ENCODE measurements at regions not wholly inside any gene's neighbourhood (a gene's known extent, or its start where the extent isn't known, plus 50 kb on each side); places are given as distances from the start of the nearest gene placed in this dataset.

- DNase-seq, result no peak
These were observed 100.3 kb downstream of the FAT3 start for GRCh38 chr11:92324890-92325289.

DNA sequence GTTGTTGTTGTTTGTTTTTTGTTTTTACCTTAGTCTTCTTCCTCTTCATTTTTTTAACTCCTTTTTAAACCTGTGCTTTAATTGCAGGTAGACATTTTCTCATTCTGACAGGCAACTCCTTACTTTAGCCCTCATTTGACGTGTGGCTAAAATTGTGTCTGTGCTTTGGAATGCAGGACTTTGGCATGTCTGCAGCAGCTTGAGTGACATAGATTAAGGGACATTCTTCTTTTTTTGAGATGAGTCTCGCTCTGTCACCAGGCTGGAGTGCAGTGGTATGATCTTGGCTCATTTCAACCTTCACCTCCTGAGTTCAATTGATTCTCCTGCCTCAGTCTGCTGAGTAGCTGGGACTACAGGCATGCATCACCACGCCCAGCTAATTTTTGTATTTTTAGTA is 100.8 kb downstream of the FAT3 start:
- no peak for DNase-seq

DNA sequence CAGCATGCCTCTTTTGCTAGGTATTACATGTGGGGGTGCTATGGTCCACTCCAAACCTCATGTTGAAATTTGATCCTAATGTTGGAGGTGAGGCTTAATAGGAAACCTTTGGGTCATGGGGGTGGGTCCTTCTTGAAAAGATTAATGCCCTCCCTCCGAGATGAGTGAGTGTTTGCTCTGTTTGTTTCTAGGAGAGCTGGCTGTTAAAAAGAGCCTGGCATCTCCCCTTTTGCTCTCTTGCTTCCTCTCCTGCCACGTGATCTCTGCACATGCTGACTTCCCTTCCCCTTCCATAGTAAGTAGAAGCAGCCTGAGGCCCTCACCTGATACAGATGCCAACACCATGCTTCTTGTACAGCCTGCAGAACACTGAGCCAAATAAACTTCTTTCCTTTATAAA is 104.5 kb downstream of the FAT3 start:
- no peak for DNase-seq

DNA sequence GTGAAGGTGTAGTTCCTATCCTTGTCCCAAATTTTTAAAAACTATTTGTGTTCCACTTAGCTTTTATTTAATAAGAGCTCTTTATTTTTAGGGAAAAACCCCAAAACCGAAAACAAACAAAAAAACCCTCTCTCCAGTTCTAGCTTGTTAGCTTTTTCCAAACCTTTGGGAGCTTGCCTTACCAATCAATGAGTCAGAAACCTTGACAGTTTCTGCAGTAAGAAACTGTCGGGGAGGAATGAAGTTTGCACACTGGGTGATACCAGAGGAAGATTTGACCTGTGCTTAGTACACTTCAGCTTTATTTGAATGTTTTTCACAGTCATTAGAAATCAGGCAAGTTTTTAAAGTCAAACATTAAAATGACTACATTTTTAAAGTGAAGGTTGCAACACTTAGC is 105.0 kb downstream of the FAT3 start:
- no peak for DNase-seq

DNA sequence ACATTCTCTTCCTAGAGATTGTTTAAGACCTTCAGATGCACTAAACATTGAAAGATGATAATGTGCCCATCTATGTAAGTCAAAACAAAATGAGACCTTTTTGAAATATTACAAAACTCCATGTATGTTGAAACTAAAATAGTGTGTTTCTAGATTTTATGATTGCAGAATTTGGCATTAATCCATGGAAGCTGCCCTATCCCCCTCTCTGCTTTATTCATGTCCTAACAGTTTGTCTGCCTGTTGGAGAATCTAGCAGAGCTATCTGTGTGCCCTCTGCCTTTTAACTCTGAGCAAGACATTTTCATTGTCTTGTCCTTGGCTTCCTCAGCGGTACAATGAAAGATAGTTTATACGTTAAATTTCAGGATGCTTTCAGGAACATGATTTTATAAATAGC is 105.5 kb downstream of the FAT3 start:
- DNase-seq, result no peak

DNA sequence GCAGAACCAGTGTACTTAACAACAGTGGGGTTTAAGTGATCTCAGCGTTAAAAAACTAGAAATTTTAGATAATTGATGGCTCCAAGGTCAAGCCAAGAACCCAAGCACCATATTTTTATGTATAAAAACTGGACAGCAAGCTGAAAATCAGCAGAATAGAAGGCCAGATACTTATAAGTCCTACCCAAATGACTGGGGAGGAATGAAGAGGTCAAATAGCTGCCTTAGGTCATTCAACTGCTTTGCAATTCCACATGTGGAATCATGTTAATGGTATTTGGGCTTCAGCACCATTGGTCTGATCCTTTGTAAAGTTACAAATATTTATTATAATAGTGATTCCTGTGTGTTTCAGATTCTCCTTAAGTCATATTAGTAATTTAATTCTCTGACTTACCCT is 108.4 kb downstream of the FAT3 start:
- DNase-seq, result no peak

DNA sequence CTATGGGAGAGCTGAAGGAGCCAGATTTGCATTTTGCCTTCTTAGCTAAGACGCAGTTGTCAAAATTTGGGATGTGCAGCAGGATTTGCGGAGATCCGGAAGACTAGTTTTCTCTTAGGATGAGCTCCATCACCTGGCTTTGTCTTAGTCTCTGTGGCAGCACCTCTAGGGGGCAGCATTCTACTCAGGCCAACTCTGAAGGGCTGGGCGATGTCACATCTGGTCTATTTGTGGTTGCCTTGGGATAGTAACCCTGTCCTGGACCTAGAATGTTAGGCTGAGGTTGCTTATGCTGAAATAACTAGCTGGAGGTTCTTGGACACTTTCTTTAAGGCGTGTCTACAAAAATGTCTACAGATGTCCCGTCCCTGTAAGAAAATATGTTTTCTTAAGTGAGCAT is 116.2 kb downstream of the FAT3 start:
- no peak for DNase-seq

DNA sequence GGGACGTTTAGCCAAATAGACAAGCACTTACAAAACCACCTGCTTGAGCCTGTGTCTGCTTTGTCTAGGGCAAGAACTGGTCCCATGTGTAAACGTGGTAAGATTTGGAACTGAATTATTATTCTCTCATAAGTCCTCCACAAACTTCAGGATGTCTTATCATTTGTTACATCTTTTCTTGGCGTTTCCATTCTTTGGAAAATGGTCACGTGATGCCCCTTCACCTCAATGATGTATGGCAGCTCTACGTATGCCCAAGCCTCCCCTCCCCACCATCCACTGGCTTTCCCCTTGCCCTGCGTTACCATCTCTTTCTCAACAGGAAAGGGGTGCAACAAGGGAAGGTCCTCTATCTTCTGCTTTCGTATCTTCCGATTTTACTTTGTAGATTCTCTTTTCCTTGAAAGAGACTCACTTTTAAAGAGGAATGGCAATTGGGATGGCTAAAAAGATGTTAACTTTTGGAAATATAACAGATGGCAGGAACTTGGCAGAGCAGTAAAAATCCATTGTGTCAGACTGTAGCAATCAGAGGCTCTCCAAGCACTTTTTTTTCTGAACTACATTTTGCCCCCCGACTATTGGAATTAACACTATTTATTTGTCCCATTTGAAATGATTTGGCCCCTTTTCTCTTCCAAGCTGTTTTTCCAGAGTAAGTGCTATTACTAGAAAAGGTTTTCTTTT is 117.6 kb downstream of the FAT3 start:
- no peak for DNase-seq

- DNase-seq, result no peak
These were observed 118.3 kb downstream of the FAT3 start for GRCh38 chr11:92342886-92343285.

GRCh38 chr11:92346220-92346619 is 121.6 kb downstream of the FAT3 start:
- no peak for DNase-seq

DNA sequence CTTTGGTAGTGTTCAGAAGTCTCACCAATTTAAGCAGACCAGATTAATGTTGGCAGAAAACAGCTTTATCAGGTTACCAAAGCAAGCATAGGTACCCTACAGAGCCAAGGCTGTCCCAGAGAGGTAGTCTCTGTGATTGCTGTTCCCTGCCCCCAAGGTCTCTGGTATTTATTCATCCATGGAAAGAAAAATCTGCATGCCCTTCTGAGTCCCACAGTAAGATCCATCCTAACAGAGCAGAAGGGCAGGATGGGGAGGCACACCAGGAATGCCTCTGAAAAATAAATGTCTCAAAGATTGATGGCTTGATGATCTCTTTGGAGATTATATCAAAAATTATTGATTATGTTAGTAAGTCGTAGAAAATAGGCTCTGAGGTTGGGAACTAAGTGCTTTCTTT is 122.8 kb downstream of the FAT3 start:
- DNase-seq, result no peak

DNA sequence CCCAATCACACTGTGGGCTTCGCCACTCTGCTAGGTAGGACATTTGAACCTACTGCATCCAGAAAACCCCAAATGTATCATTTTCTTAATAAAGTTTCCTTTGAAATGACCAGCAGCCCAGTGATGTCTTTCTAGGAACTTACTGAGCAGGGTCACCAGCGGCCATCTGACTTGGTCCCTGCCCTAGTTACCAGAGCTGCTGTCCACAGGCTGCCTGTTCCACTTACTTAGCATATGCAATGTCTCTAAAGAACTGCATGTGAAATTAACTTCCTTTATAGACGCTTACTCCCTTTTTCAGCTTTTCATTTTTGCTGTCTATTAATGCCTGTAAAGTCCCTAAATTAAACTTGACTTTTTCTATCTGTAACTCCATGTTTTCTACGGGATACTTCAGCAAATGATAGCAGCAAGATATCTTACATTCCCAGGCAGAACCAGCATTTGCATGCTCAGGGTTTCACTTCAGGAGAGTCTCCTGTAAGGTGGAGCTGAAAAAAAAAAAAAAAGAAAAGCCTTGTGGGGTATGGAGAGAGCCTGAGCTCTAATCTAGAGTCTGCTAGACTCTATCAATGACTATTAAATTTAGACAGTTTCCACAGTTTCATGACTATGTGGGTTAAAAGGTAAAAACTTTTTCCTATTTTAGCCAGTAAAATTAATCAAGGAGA is 125.0 kb downstream of the FAT3 start:
- DNase-seq, result no peak

DNA sequence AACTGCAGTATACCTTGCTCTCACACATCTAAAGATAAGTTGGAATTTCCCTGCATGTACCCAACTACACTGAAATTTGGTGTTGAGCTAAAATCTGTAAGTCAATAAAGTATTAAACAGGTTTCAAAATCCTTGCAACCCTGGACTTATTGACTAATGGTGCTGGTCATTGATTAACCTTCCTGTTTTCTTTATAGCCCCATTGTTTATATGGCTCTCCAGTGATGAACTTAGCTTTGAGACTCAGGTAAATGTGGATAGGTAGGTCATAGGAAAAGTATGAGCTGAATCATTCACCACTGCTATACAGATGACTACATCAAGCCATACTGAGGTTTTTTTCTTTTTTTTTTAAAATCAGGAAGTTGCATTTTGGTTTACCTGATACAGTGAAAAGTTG is 132.7 kb downstream of the FAT3 start:
- no peak for DNase-seq

GRCh38 chr11:92357841-92358240 is 133.2 kb downstream of the FAT3 start:
- no peak for DNase-seq

- DNase-seq, result no peak
These were observed 136.9 kb downstream of the FAT3 start for GRCh38 chr11:92361551-92361950.

DNA sequence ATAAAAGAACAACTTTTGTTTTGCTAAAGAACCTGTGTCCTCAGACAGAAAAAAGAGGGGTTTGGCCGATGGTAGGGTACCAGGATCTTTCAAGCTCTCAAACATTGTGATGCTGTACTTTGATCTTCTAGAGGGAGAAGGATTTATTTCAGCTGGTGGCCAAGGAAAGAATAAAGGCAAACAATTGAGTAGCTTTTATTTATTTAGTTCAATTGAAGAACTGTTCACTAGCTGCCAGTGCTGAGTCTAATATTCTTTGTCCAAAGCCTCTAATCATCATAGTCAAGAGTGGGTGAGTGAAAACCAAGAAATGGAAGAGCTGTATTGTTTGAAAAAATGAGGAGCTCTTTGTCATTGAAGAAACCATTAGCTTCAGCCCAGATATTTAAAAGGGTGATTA is 138.4 kb downstream of the FAT3 start:
- no peak for DNase-seq

GRCh38 chr11:92364177-92364576 is 139.6 kb downstream of the FAT3 start:
- no peak for DNase-seq

GRCh38 chr11:92376146-92376599 is 151.6 kb downstream of the FAT3 start:
- no peak for DNase-seq

GRCh38 chr11:92376680-92377079 is 152.1 kb downstream of the FAT3 start:
- no peak for DNase-seq

GRCh38 chr11:92380882-92381281 is 156.3 kb downstream of the FAT3 start:
- no peak for DNase-seq

GRCh38 chr11:92382311-92382710 is 157.7 kb downstream of the FAT3 start:
- DNase-seq, result no peak

DNA sequence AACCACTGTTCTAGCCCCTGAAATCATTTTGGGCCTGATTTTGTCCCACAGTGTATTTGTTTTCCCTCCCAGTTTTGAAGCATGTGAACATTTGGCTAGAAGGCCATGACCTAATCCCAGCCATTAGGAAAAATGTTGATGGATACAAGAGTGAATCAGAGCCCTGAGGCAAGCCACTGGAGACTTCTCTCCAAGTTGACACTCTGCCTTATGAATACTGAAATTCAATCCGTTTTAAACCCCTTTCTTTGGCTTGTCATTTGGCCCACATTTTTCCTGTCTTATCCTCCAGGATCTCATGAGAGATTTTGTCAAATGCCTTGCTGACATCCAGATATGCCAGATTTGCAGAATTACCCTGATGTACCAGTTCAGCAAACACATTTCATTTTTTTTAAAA is 158.8 kb downstream of the FAT3 start:
- no peak for DNase-seq

- no peak for DNase-seq
These were observed 159.7 kb downstream of the FAT3 start for GRCh38 chr11:92384358-92384757.

GRCh38 chr11:92384802-92385201 is 160.2 kb downstream of the FAT3 start:
- DNase-seq, result no peak

DNA sequence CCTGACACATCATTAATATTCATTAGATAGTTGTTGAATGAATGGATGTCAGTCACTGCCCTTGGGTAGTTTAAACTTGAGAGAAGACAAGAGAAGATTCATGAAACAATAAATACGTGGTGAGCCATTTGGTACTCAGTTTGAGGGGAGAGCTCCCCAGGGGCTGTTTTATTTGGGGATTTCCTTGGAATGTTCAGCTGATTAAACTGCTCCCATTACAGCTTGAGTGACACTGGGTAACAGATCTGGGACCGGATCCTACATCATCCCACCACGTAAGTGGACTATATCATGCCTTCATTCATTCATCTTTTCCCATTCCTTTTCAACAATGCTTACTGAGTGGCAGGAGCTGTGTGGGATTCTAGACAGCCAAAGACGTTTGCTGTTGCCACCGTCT is 162.0 kb downstream of the FAT3 start:
- DNase-seq, result no peak

All from stimulated activated CD4-positive, alpha-beta T cell treated with anti-CD3 and anti-CD28 coated beads, Interleukin-2, amount 100 ng/mL, for 48 hours (primary cell).